OCI-LY7 (cell line): ENCODE measurements at regions not wholly inside any gene's neighbourhood (a gene's known extent, or its start where the extent isn't known, plus 50 kb on each side); places are given as distances from the start of the nearest gene placed in this dataset.

Source experiments
- BruUV-seq: library from RNA; stranded (reverse); fragments of 400-500 nt; replicated peaks from 2 replicates; lab custom pipeline; 2021; lab: Mats Ljungman, UMichigan
- CTCF ChIA-PET: fragments of 300-600 bp; sonication (Branson Sonifier 250); formaldehyde crosslinking; loops from one replicate; lab custom pipeline; 2022; ENCODE audit warnings: antibody characterized with exemption; ENCODE audit not compliant: unreplicated experiment; lab: Charles Lee
- POLR2A ChIA-PET: fragments of 300-600 bp; sonication (Branson Sonifier 250); formaldehyde crosslinking; loops from one replicate; lab custom pipeline; 2022; ENCODE audit warnings: antibody characterized with exemption; lab: Charles Lee
- DNase-seq: peaks from one replicate; pipeline ENCODE4 v3.0.0-alpha.2; 2015; ENCODE audit warnings: low spot score
- H2AFZ ChIP-seq: fragments of 200-600 bp; sonication (generic), shearing (Covaris generic); 2 replicates; pipeline ENCODE4 v1.6.1; 2014; ENCODE audit warnings: mild to moderate bottlenecking, antibody characterized with exemption, low read length, moderate library complexity
- H3K27ac ChIP-seq: fragments of 200-600 bp; sonication (generic); 2 replicates; pipeline ENCODE4 v1.5.1; 2014; ENCODE audit warnings: mixed run types, low read depth, mild to moderate bottlenecking, moderate library complexity, low read length, inconsistent platforms; ENCODE audit not compliant: poor library complexity, severe bottlenecking
- H3K36me3 ChIP-seq: fragments of 200-600 bp; sonication (generic); 2 replicates; pipeline ENCODE4 v1.6.1; 2014; ENCODE audit warnings: mild to moderate bottlenecking, antibody characterized with exemption, low read length, moderate library complexity, mixed read lengths; ENCODE audit not compliant: insufficient read depth
- H3K4me1 ChIP-seq: fragments of 200-600 bp; sonication (generic); 2 replicates; pipeline ENCODE4 v1.5.1; 2014; ENCODE audit warnings: mild to moderate bottlenecking, low read length; ENCODE audit not compliant: insufficient read depth, poor library complexity, severe bottlenecking
- H3K4me2 ChIP-seq: fragments of 200-600 bp; sonication (generic); 2 replicates; pipeline ENCODE4 v1.6.1; 2014; ENCODE audit warnings: mild to moderate bottlenecking, low read length
- H3K4me3 ChIP-seq: fragments of 200-600 bp; sonication (generic); 2 replicates; pipeline ENCODE4 v1.5.1; 2014; ENCODE audit warnings: mild to moderate bottlenecking, low read depth, low read length; ENCODE audit not compliant: poor library complexity, severe bottlenecking
- H3K79me2 ChIP-seq: fragments of 200-600 bp; sonication (generic); 2 replicates; pipeline ENCODE4 v1.6.1; 2016; ENCODE audit warnings: low read depth, mild to moderate bottlenecking, low read length, moderate library complexity, mixed read lengths; ENCODE audit not compliant: insufficient read depth
- H3K9me2 ChIP-seq: fragments of 200-600 bp; sonication (generic); 2 replicates; pipeline ENCODE4 v1.6.1; 2016; ENCODE audit warnings: mild to moderate bottlenecking, low read length, mixed read lengths; ENCODE audit not compliant: insufficient read depth
- H3K9me3 ChIP-seq: fragments of 200-600 bp; sonication (generic); 2 replicates; pipeline ENCODE4 v1.6.1; 2014; ENCODE audit warnings: mild to moderate bottlenecking, mixed run types, low read length, mixed read lengths
- H4K20me1 ChIP-seq: fragments of 200-600 bp; sonication (generic); 2 replicates; pipeline ENCODE4 v1.6.1; 2014; ENCODE audit warnings: mild to moderate bottlenecking, antibody characterized with exemption, low read length, moderate library complexity, mixed read lengths; ENCODE audit not compliant: insufficient read depth
- EZH2phosphoT487 ChIP-seq: fragments of 200-600 bp; sonication (generic); IDR thresholded peaks from 2 replicates; pipeline ENCODE4 v1.6.1; 2018; ENCODE audit warnings: low read depth, borderline replicate concordance, mild to moderate bottlenecking, mixed run types, antibody characterized with exemption, low read length, moderate library complexity, mixed read lengths
- intact Hi-C: fragments of 100-400 bp; cut with micrococcal nuclease; formaldehyde crosslinking; loops from one replicate; pipeline ENCODE4 v1.10.0; 2022; ENCODE audit not compliant: unreplicated experiment
- TF ChIP-seq, protein P1 (sequence below): fragments of 200-600 bp; sonication (generic); conservative IDR thresholded peaks from 2 replicates; pipeline ENCODE4 v1.5.1; 2014; ENCODE audit warnings: mild to moderate bottlenecking, antibody characterized with exemption, low read length, moderate library complexity, mixed read lengths

GRCh38 chr2:189260361-189260814 is 80.8 kb upstream of the COL5A2 start:
- CTCF ChIA-PET = no interaction called here
- Histone ChIP-seq H4K20me1 (no peaks in the 10 kb centered on the region), H2AFZ (no peak overlapping the region), H3K4me3 (no peak overlapping the region), H3K36me3 (no peaks in the 10 kb centered on the region), H3K4me2 (no peak overlapping the region), H3K9me3 (no peaks in the 10 kb centered on the region), H3K4me1 (no peaks in the 10 kb centered on the region), H3K27ac (no peak overlapping the region), H3K9me2 (no peaks in the 10 kb centered on the region), H3K79me2 (no peaks in the 10 kb centered on the region)
- DNase-seq = no peak
- POLR2A ChIA-PET = no interaction called here
- no peak for TF ChIP-seq EZH2phosphoT487
- BruUV-seq = no TSS peak
- intact Hi-C loops = no loop called here

GRCh38 chr2:189261431-189261841 is 81.9 kb upstream of the COL5A2 start:
- no peak overlapping the region for H3K27ac ChIP-seq

DNA sequence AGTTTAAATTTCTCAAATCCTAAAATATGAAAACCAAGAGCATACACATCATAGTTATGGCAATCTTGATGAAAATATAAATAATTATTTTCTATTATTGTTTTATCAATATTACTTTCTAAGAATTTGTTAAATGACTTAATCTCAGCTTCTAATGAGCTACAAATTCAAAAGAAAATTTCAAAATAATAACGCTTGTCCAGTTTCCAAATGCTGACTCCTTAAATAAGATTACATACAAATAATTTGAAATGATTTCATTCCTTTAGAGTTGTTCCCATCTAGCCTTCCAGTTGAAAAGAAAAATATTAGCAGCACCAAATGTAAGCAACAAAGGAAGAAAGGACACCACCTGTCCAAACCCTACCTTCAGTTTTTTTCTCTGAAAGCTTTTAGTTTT is 82.4 kb upstream of the COL5A2 start:
- Histone ChIP-seq H3K4me2 (no peak overlapping the region), H4K20me1 (no peaks in the 10 kb centered on the region), H3K36me3 (no peaks in the 10 kb centered on the region), H3K4me3 (no peak overlapping the region), H3K79me2 (no peaks in the 10 kb centered on the region), H3K27ac (no peak overlapping the region), H3K4me1 (no peaks in the 10 kb centered on the region), H3K9me2 (no peaks in the 10 kb centered on the region), H3K9me3 (no peaks in the 10 kb centered on the region), H2AFZ (no peak overlapping the region)
- BruUV-seq = no TSS peak
- ChIA-PET POLR2A (no interaction called here), CTCF (interaction anchor here (0.6 kb wide), 1 partner anchor 119 kb away, joined by 3 read pairs; no protein-coding TSS in a partner anchor)
- no peak for DNase-seq
- intact Hi-C loops = no loop called here
- no peak for TF ChIP-seq EZH2phosphoT487
- TF ChIP-seq, protein P1, sequence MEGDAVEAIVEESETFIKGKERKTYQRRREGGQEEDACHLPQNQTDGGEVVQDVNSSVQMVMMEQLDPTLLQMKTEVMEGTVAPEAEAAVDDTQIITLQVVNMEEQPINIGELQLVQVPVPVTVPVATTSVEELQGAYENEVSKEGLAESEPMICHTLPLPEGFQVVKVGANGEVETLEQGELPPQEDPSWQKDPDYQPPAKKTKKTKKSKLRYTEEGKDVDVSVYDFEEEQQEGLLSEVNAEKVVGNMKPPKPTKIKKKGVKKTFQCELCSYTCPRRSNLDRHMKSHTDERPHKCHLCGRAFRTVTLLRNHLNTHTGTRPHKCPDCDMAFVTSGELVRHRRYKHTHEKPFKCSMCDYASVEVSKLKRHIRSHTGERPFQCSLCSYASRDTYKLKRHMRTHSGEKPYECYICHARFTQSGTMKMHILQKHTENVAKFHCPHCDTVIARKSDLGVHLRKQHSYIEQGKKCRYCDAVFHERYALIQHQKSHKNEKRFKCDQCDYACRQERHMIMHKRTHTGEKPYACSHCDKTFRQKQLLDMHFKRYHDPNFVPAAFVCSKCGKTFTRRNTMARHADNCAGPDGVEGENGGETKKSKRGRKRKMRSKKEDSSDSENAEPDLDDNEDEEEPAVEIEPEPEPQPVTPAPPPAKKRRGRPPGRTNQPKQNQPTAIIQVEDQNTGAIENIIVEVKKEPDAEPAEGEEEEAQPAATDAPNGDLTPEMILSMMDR = no peak

More at GRCh38 chr2:189261431-189261841, 81.9 kb upstream of the COL5A2 start:
- Histone ChIP-seq H3K4me2 (no peak overlapping the region), H3K36me3 (no peaks in the 10 kb centered on the region), H3K4me3 (no peak overlapping the region), H3K9me2 (no peaks in the 10 kb centered on the region), H2AFZ (no peak overlapping the region), H3K4me1 (no peaks in the 10 kb centered on the region), H3K79me2 (no peaks in the 10 kb centered on the region), H3K9me3 (no peaks in the 10 kb centered on the region), H4K20me1 (no peaks in the 10 kb centered on the region)
- POLR2A ChIA-PET = no interaction called here
- no peak for TF ChIP-seq EZH2phosphoT487
- TF ChIP-seq, protein P1 = no peak
- CTCF ChIA-PET = interaction anchor here (0.6 kb wide), 1 partner anchor 118 kb away, joined by 3 read pairs; no protein-coding TSS in a partner anchor
- intact Hi-C loops = no loop called here
- no TSS peak for BruUV-seq
- DNase-seq = no peak
